Gastroesophageal sphincter (tissue), 3 donors: ENCODE measurements at regions not wholly inside any gene's neighbourhood (a gene's known extent, or its start where the extent isn't known, plus 50 kb on each side); places are given as distances from the start of the nearest gene placed in this dataset.

ENCODE experiments used
- EP300 ChIP-seq: sonication (generic); formaldehyde crosslinking; IDR thresholded peaks from one replicate; pipeline ENCODE4 v1.6.1; 2017; ENCODE audit warnings: antibody characterized with exemption, mild to moderate bottlenecking
- POLR2A ChIP-seq, 2 donors: fragments of 450-650 bp; IDR thresholded peaks; one replicate each; pipeline ENCODE4 v1.6.1; 2017; ENCODE audit warnings: antibody characterized with exemption in 2 of 2, mild to moderate bottlenecking in 2 of 2, moderate library complexity in 1 of 2
- TF ChIP-seq, protein P1 (sequence below), 4 experiments: fragments of 200-600 bp in 2 of 4; fragments of 450-650 bp in 2 of 4; sonication (generic) in 1 of 4; IDR thresholded peaks; one replicate each; pipeline ENCODE4 v1.5.1; 2017 to 2019; ENCODE audit warnings: antibody characterized with exemption in 4 of 4, mild to moderate bottlenecking in 2 of 4, moderate library complexity in 2 of 4

DNA sequence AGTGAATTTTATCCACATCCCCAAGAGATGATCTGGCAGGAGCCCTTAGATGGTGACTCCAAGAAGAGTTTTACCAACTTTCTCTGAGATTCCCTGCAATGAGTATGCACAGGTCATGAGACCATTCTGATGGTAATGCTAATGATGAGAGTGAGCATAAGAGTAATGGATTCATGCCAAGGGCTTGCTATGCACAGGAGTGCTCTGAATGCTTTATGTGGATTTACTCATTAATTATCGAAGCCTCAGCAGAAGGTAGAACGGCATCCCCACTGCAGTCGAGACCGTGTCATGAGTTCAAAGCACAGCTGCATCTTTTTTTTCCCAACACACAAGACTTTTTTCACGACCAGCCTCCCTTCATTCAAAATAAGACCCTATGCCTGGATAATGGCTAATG lies 355.0 kb downstream of the RAB28 start:
- TF ChIP-seq, protein P1, sequence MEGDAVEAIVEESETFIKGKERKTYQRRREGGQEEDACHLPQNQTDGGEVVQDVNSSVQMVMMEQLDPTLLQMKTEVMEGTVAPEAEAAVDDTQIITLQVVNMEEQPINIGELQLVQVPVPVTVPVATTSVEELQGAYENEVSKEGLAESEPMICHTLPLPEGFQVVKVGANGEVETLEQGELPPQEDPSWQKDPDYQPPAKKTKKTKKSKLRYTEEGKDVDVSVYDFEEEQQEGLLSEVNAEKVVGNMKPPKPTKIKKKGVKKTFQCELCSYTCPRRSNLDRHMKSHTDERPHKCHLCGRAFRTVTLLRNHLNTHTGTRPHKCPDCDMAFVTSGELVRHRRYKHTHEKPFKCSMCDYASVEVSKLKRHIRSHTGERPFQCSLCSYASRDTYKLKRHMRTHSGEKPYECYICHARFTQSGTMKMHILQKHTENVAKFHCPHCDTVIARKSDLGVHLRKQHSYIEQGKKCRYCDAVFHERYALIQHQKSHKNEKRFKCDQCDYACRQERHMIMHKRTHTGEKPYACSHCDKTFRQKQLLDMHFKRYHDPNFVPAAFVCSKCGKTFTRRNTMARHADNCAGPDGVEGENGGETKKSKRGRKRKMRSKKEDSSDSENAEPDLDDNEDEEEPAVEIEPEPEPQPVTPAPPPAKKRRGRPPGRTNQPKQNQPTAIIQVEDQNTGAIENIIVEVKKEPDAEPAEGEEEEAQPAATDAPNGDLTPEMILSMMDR (IDR thresholded peaks at IDR 0.05): no peak
- TF ChIP-seq EP300 (no peak), POLR2A (IDR thresholded peaks at IDR 0.05) (no peak)
